ENCODE measurements at regions not wholly inside any gene's neighbourhood (a gene's known extent, or its start where the extent isn't known, plus 50 kb on each side); places are given as distances from the start of the nearest gene placed in this dataset.

GRCh38 chr12:125255935-125256633, 190.8 kb downstream of the AACS start:
- TF ChIP-seq, protein P1, sequence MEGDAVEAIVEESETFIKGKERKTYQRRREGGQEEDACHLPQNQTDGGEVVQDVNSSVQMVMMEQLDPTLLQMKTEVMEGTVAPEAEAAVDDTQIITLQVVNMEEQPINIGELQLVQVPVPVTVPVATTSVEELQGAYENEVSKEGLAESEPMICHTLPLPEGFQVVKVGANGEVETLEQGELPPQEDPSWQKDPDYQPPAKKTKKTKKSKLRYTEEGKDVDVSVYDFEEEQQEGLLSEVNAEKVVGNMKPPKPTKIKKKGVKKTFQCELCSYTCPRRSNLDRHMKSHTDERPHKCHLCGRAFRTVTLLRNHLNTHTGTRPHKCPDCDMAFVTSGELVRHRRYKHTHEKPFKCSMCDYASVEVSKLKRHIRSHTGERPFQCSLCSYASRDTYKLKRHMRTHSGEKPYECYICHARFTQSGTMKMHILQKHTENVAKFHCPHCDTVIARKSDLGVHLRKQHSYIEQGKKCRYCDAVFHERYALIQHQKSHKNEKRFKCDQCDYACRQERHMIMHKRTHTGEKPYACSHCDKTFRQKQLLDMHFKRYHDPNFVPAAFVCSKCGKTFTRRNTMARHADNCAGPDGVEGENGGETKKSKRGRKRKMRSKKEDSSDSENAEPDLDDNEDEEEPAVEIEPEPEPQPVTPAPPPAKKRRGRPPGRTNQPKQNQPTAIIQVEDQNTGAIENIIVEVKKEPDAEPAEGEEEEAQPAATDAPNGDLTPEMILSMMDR (conservative IDR thresholded peaks at IDR 0.05; ENCODE audit: low read length): no peak
- TF ChIP-seq EZH2phosphoT487 (IDR thresholded peaks at IDR 0.05; ENCODE audit: borderline replicate concordance, low read depth, low read length): no peak
